ENCODE measurements at regions not wholly inside any gene's neighbourhood (a gene's known extent, or its start where the extent isn't known, plus 50 kb on each side); places are given as distances from the start of the nearest gene placed in this dataset.
A peak's percentile ranks its signal among the peaks of the same experiment; 100 is the strongest.

DNA sequence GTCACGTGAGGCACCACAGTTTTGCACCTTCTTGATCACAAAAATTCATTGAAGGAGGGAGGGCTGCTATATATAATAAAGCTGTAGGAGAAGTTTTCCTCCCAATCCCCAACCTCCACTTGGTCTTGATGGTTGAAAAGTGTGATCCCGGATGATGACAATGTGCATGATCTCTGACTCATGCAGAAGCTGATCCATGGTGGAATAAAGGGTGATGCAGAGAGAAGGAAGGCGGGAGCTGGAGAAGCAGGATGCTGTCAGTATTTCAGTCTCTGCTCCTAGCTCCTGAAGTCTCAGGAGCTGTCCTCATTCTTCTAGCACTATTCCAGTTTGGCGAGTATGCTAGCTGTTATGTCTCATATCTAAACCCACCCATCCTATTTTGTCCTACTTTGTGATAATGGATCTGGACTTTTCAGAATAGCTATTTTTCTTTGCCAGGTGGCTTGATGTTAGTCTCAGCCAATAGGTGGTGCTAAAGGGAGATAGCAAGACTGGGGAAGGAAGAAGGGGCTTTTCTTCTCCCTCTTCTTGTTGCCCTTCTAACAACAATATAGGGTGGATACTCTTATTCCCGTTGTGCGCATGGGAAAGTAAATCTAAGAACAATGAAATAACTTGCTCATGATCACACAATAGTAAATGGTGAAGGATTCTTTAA is 65.6 kb upstream of the HTR2A start:
- Mint-ChIP-seq H3K27me3 (ENCODE audit: low read depth) (peaks cover 3% of the 10 kb centered on the region), H3K27ac (no peak overlapping the region), H3K36me3 (ENCODE audit: low read depth) (no peaks in the 10 kb centered on the region), H3K4me3 (no peak overlapping the region), H3K4me1 (no peaks in the 10 kb centered on the region), H3K9me3 (peaks cover 3% of the 10 kb centered on the region)
- TF ChIP-seq, protein P1, sequence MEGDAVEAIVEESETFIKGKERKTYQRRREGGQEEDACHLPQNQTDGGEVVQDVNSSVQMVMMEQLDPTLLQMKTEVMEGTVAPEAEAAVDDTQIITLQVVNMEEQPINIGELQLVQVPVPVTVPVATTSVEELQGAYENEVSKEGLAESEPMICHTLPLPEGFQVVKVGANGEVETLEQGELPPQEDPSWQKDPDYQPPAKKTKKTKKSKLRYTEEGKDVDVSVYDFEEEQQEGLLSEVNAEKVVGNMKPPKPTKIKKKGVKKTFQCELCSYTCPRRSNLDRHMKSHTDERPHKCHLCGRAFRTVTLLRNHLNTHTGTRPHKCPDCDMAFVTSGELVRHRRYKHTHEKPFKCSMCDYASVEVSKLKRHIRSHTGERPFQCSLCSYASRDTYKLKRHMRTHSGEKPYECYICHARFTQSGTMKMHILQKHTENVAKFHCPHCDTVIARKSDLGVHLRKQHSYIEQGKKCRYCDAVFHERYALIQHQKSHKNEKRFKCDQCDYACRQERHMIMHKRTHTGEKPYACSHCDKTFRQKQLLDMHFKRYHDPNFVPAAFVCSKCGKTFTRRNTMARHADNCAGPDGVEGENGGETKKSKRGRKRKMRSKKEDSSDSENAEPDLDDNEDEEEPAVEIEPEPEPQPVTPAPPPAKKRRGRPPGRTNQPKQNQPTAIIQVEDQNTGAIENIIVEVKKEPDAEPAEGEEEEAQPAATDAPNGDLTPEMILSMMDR (IDR thresholded peaks at IDR 0.05; ENCODE audit: unreplicated experiment in 3 of 3): peak; percentile 17 to 27 (median 21)

DNA sequence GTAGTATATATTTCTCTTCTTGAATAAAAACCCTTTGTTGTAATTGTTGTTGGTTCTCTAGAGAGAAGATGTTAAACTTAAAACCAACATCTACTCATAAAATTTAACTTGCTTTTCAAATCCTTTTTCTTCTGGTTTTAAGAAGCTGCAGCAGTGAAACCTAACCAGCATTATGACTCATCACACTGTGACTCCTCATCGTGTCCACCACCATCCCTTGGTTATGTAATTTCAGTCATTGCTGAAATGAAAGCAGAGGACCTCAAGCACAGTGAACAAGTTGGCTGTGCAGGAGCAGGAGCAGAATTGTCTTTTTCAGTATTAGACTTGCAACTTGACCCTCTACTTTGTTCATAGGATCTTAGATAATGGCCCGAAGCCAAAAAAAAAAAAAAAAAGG is 64.9 kb upstream of the HTR2A start:
- Mint-ChIP-seq H3K4me1 (no peaks in the 10 kb centered on the region), H3K9me3 (peaks cover 3% of the 10 kb centered on the region), H3K36me3 (ENCODE audit: low read depth) (no peaks in the 10 kb centered on the region), H3K27ac (no peak overlapping the region), H3K4me3 (no peak overlapping the region), H3K27me3 (ENCODE audit: low read depth) (peaks cover 3% of the 10 kb centered on the region)
- TF ChIP-seq, protein P1 (IDR thresholded peaks at IDR 0.05; ENCODE audit: unreplicated experiment in 3 of 3): no peak

DNA sequence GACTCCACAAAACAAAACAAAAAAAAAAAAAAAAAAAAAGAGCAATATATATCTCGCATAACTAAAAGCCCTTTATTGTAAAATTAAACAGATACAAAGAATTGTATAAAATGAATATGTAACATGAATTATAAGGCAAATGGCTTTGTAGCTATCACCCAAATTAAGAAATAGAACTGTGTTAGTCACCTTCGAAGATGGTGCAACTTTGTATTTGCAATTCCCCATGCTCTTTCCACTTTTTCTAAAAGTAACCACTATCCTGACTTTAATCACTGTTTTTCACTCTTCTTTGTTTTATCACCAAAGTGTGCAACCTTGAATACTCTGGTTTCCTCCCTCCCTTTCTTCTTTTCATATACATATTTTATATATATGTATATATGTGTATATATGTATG is 57.1 kb upstream of the HTR2A start:
- Mint-ChIP-seq H3K4me3 (no peak overlapping the region), H3K36me3 (ENCODE audit: low read depth) (no peaks in the 10 kb centered on the region), H3K4me1 (no peaks in the 10 kb centered on the region), H3K27ac (no peak overlapping the region), H3K27me3 (ENCODE audit: low read depth) (peaks cover 3% of the 10 kb centered on the region), H3K9me3 (no peaks in the 10 kb centered on the region)
- TF ChIP-seq, protein P1 (IDR thresholded peaks at IDR 0.05; ENCODE audit: unreplicated experiment in 3 of 3): no peak

DNA sequence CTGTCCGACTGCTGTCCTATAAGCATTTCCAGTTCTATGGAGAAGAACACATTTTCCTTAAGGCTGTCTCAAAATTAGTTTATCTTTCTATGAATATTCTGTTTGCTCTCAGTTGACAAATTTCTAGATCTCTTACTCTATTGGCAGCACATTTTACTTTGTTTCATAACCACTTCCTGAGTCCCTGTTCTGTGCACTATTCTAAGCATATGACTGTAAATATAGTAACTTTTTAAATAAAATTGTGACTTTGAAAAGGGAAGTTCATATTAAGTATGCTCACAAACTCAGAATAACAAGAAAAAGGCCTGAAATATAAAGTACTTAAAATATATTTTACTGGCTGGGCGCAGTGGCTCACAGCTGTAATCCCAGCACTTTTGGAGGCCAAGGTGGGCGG is 56.5 kb upstream of the HTR2A start:
- TF ChIP-seq, protein P1 (IDR thresholded peaks at IDR 0.05; ENCODE audit: unreplicated experiment in 3 of 3): no peak

DNA sequence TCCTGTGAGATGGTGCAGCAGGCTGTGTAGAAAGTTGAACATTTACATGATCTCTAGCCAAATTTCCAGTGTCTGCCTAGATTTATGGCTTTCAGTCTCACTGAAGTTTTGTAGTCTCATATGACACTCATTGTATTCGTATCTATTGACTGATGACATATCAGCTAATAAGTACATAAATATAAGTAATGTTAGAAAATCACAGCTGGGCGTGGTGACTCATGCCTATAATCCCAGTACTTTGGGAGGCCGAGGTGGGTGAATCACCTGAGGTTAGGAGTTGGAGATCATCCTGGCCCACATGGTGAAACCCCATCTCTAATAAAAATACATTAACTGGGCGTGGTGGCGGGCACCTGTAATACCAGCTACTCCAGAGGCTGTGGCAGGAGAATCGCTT is 54.7 kb upstream of the HTR2A start:
- TF ChIP-seq, protein P1 (IDR thresholded peaks at IDR 0.05; ENCODE audit: unreplicated experiment in 3 of 3): no peak
- H3K27me3 Mint-ChIP-seq (ENCODE audit: low read depth): no peaks in the 10 kb centered on the region
- H3K4me3 Mint-ChIP-seq: no peak overlapping the region
- no peaks in the 10 kb centered on the region for H3K4me1 Mint-ChIP-seq
- no peak overlapping the region for H3K27ac Mint-ChIP-seq
- no peaks in the 10 kb centered on the region for H3K36me3 Mint-ChIP-seq (ENCODE audit: low read depth)
- no peaks in the 10 kb centered on the region for H3K9me3 Mint-ChIP-seq

More for the DNA sequence above, 56.5 kb upstream of the HTR2A start:
- no peaks in the 10 kb centered on the region for H3K9me3 Mint-ChIP-seq
- no peaks in the 10 kb centered on the region for H3K4me1 Mint-ChIP-seq
- peaks cover 3% of the 10 kb centered on the region for H3K27me3 Mint-ChIP-seq (ENCODE audit: low read depth)
- H3K36me3 Mint-ChIP-seq (ENCODE audit: low read depth): no peaks in the 10 kb centered on the region
- no peak overlapping the region for H3K4me3 Mint-ChIP-seq
- H3K27ac Mint-ChIP-seq: no peak overlapping the region

DNA sequence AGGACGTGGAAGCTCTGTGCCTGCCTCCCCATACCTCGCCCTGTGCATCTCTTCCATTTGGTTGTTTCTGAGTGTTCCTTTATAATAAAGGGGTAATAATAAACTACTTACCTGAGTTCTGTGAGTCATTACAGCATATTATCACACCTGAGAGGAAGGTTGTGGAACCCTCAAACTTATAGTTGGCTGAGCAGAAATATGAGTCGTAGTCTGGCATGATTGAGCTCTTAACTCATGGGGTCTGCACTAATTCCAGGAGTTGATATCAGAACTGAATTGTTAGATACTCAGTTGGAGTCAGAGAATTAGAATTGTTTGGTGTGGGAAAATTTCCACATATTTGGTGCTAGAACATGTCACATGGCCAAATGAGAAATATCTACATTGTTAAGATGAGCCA is 52.4 kb upstream of the HTR2A start:
- H3K36me3 Mint-ChIP-seq (ENCODE audit: low read depth): no peaks in the 10 kb centered on the region
- H3K9me3 Mint-ChIP-seq: peaks cover 9% of the 10 kb centered on the region
- H3K27ac Mint-ChIP-seq: no peak overlapping the region
- H3K4me1 Mint-ChIP-seq: no peaks in the 10 kb centered on the region
- H3K4me3 Mint-ChIP-seq: no peak overlapping the region
- TF ChIP-seq, protein P1 (IDR thresholded peaks at IDR 0.05; ENCODE audit: unreplicated experiment in 3 of 3): no peak
- H3K27me3 Mint-ChIP-seq (ENCODE audit: low read depth): no peaks in the 10 kb centered on the region

Data from nephron (organoid).